ENCODE measurements at regions not wholly inside any gene's neighbourhood (a gene's known extent, or its start where the extent isn't known, plus 50 kb on each side); places are given as distances from the start of the nearest gene placed in this dataset.
"Not testable (repeated sequence)": the region's sequence is repeated elsewhere in the genome, so short reads cannot be mapped to it uniquely, and the experiment has no call there.

DNA sequence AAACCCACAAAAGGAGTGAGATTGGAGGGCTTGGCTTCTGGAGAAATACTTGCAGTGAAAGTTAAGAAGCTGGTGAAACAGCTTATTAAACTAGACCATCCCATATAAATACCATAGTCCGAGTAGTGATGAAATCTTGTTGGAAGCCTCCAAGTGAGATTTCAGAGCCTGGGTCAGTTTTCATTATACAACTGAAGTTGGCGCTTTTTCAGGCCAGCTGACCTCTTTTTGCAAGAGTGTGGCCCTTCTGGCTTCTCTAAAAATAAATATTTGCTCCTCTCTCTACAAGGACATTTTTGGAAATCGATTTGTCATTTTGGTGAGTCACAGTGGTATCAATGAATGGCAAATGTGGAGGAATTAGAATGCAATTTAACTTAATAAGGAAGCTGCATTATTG, 51.2 kb upstream of the THRB start:
- no peak for DNase-seq

DNA sequence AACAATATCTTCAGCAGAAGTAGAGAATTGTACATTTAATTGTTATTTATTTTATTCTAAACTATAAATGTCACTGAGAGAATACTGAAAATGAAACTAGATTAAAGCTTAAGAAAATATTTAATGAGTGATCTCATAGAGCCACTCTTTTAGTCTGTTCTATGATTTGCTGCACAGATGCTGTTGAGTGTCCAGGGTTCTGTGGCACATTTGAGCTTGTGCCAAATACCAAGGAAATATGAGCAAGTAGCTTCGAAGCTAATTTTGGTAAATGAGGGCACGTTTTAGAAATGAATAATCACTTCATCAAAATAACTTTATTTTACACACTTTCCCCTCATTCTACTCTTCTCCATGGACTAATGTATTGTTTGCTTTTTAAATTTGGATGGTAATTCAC, 53.6 kb upstream of the THRB start:
- no peak for DNase-seq

DNA sequence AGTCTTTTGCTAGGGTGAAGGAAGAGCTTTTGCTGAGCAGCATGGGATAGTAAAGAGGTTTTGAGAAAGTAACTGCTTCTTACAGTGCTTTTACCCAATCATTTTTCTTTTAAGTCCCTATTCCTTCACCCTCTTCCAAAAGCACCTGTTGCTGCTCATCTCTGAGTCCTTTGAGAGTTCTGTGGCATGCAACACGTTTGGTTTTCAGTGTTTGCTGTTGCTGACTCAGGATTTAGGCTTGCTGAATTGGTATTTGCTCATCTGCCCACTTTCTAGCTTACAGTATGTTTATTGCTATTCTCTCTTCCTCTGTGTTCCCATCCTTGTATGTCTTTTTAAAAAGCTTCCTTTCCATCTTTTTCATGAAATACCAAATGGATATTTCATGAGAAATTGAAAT, 55.9 kb upstream of the THRB start:
- DNase-seq = no peak

DNA sequence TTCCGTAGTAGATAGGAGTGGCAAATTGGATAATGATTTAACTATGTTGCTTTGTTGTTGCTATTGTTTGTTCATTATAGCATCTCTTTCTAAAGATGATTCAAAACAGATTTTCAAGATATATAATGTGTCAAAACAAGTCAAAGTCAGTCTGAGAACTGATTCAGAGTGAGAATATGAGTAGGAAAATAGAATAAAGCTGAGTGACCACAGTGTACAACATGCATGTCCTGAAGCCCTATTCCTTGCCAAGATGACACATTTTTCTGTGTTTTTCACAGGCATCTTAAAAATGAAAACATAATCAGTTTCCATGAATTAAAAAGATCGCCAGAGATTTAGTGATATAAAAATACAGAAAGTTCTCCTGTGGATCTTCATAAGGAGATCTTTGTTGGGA, 57.0 kb upstream of the THRB start:
- no peak for DNase-seq

DNA sequence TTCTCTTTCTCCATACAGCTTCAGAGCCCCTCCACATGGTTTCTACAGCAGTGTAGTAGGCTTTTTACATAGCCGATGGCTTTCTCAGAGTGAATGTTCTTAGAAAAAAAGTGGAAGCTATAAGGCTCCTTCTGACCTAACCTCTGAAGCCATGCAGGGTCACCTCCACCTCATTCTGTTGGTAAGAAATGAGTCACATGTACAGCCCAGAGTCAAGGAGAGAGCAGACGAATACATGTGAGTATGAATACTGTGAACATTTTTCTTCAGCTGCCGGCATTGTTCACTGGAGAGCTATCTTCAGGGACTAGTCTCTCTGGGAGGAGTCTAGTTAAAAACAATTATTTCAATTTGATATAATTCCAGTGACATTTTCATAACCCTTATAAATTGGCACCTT, 68.2 kb upstream of the THRB start:
- DNase-seq = no peak

DNA sequence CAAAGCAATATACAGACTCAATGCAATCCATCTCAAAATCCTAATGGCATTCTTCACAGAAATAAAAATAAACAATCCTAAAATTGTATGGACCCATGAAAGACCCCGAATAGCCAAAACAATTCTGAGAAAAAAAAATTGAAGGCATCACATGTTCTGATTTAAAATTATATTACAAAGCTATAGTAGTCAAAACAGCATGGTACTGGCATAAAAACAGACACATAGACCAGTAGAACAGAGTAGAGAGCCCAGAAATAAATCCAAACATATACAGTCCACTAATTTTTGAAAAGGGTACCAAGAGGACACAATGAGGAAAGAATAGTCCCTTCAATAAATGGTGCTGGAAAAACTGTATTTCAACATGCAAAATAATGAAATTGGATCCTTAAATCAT, 70.4 kb upstream of the THRB start:
- no peak for DNase-seq

DNA sequence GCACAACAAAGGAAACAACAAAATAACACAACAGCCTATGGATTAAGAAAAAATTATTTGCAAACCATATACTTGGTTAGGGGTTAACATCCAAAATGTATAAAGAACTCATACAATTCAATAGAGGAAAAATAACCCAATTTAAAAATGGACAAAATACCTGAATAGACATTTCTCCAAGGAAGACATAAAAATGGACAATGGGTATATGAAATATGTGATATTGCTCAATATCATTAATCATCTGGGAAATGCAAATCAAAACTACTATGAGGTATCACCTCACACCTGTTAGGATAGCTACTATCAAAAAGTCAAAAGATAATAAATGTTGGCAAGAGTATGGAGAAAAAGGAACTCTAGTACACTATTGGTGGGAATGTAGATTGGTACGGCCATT, 71.0 kb upstream of the THRB start:
- DNase-seq = no peak

DNA sequence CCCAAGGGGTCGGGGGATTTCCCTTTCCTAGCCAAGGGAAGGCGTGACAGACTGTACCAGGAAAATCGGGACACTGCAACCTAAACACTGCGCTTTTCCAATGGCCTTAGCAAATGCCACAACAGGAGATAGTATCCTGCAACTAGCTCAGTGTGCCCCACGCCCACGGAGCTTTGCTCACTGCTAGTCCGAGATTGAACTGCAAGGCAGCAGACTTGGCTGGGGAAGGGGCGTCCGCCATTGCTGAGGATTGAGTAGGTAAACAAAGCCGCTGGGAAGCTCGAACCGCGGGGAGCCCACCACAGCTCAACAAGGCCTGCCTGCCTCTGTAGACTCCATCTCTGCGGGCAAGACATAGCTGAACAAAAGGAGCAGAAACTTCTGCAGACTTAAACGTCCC, 72.3 kb upstream of the THRB start:
- DNase-seq = no peak

DNA sequence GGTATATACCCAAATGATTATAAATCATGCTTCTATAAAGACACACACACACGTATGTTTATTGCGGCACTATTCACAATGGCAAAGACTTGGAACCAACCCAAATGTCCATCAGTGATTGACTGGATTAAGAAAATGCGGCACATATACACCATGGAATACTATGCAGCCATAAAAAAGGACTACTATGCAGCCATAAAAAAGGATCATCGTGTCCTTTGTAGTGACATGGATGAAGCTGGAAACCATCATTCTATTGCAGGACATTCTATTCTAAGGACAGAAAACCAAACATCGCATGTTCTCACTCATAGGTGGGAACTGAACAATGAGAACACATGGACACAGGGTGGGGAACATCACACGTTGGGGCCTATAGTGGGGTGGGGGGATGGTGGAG, 77.8 kb upstream of the THRB start:
- not testable (repeated sequence) for DNase-seq

DNA sequence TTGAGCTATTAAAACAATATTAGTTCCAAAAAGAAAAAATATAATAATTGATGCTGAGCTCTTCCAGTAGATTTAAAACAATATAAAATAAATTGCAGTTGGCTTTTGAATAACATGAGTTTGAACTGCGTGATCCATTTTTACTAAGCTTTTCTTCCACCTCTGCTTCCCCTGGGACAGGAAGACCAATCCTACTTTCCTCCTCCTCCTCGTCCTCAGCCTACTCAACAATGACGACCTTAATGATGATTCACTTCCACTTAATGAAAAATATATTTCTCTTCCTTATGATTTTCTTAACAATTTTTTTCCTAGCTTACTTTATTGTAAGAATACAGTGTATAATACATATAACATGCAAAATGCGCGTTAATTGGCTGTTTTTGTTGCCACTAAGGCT, 78.9 kb upstream of the THRB start:
- DNase-seq = no peak

DNA sequence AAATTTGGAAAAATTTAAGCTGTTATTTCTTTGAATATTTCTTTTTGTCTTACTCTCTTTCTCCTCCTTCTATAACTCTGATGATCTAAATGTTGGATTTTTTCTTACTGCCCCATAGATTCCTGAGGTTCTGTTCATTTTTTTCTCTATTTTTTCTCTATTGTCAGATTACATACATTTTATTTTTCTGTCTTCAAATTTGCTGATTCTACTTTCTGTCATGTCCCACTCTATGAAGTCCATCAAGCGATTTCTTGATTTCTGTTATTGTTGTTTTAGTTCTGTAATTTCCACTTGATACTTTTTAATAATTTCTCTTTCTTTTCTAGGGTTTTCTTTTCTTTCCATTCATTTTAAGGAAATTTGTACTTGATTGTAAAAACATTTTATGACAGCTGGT, 83.7 kb upstream of the THRB start:
- no peak for DNase-seq

DNA sequence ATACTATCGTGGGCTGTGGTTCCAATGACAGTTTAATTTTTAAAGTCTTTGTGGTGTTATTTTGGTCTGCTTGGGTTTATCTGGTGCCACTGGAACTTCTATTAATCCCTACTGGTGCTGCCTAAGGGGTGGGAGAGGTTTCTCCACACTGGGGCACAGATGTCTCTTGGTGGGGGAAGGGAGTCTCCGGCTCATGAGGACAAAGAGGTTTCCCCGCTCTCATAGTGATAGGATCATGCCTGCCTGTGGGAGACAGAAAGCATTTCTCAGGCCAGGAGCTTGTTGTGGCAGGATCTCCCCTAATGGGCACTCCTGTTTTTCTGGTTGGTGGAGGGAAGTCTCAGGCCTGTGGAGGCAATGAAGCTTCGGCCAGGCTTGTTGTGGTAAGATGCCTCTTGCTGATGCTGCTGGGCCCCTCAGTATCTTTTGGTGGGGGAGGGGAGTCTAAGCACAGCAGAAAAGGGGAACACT, 84.3 kb upstream of the THRB start:
- DNase-seq = no peak

DNA sequence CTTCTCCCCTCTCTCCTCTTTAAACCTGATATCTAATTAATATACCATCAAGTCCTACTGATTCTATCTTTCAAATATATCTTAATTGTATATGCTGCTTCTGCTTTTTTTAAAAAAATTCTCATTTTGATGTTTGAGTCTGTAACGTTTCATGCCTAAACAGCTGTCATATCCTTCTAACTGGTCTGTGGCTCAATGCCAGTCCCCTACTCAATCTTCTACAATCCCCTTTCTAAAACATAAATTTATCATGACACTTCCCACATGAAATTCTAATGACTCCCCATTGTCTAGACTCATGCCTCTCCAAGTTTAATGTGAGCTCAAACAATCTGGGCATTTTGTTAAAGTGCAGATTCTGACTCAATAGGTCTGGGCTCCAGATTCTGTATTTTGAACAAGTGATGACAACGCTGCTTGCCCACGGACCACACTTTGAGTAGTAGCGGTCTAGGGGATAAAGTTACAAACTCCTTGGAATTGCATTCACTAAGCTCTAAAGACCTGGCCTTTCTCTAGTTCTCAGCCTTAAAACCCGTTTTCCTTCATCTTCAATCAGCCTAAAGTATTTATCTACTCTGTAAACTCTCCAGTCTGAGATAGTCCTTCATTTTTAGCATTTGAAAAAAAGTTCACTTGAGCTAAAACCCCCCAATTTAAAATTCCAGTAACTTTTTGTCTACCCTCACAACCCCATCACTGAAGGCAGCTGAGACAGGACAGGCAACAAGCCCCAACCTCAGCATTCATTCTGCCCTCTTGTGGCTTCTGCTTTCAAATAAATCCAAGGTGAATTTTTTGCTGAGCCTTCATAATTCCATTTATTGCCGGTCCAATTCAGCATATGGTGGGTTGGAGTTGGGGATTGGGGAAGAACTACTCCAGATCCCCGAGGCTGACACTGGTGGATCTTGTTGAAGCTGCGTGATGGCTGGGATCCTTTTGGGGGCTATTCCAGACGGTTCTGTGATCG, 88.1 kb upstream of the THRB start:
- no peak for DNase-seq

DNA sequence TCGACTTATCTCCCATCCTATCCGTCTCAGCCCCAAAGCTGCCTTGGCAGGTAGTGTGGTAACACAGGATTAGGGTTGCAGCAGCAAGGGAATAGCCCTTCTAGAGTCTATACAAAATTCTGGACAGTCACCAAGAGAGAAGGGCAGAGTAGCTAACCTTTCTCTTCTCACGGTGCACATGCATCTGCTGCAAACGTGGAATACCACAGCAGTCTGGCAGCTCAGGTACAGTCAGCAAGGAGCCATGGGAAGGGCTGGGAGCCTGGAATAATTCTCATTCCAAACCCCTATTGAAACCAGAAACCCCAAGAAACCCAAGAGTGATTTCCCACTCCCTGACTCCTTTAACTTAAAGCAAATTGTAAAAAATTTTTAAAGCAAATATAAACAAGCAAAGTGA, 92.3 kb upstream of the THRB start:
- no peak for DNase-seq

DNA sequence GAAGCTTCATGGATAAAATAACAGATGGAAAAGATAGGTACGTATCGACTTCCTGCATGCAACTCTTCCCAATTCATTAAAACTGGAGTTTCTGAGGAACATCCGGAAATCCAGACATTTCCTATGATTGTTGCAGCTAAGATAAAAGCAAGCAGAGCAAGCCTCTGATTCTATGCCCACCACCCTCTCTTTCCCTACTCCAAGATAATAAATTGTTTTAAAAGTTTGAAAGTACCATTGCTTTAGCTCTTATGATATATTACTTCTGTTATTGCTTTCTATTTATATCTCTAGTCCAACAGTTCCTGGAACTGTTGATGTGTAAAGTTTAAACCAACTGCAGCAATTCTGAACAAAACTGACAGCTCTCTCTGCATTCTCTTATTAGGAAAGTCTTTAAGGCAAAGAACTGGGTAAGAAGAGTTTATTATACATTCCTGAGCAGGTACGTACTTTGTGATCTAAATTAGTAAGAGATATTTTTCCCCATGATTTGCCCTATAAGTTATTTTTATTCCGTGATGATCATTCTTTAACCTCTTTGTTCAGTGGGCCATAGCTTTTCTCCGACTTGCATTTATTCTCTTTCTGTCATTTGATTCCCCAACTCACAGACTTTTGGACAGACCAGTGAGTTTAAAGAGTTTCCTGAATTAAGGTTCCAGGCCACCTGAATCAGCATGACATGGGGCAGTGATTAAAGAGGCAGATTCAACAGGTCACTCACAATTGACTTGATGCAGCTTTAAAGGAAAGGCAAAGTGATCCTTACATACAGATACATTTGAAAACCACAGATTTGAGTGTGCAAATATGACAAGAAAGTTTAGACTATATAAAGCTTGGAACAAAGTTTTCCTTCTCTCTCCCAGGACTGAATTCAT, 94.2 kb upstream of the THRB start:
- no peak for DNase-seq

DNA sequence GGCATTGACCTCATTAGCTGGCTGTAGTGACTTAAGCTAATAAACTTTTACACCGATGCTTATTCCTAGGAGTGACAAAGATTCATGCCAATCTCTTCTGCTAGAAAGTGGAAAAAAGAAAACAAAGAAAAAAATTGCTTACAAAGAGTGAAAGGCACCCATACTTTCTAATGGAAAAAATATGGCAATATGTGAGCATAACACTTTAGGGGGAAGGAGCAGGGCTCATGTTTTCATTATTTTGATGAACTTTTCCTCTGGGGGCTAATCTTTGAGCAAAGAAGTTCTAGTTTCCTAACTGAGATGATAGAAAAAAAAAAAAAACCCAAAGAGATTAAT, 94.8 kb upstream of the THRB start:
- DNase-seq = no peak

DNA sequence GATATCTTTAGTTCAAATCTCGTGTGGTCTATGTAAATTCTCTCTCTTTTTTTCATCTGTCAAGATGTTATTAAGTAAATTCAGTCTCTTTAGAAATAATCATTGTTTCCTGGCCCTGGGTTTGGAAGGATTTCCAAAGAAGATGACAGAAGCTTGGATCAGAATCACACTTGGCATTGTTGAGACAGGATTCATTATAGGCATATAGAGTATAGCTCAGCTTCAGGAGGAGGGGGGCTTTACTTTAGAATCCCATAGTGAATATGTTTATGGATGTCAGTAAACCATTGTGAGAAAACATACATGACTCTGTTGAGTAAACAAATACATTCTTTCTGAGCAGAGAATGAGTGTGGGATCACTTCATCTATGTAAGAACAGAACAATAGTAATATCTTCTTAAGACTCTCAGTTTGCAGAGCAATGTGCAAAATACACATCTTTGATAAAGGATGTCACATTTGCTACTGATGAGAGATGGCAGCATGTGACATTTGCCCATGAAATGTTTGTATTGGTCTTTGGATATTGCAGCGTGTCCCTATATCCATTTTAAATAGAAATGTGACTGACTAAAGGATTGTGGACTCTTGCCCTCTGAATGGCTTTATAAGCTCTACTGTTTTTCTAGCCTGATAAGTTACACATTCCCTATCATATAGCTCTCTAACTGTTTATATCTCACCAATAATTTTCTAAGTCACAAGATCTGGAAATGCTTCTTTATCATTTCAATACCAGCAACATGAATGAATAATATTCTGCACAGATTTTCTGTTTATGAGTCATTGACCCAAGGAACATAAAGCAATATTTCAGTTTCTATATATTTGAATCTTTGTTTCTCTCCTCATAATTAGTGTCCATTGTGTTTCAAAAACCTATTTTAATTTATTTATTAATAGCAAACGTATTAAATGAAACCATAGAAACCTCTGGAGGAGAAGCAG, 95.6 kb upstream of the THRB start:
- no peak for DNase-seq

DNA sequence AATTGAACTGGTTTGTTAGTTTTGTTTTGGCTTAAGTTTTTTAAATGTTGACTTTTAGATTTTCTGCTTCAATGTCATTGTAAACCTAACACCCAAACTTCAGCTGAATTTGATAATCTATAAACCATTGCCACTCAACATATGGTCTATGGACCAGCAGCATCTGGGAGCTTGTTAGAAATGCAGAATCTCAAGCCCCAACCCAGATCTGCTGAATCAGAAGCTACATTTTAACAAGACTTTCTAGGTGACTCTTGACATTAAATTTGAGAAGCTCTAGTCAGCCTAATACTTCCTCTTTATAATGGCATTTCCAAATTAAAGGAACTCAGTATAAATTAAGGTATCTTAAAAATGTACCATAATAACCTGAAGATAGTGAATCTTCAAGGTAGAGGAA, 96.5 kb upstream of the THRB start:
- no peak for DNase-seq

DNA sequence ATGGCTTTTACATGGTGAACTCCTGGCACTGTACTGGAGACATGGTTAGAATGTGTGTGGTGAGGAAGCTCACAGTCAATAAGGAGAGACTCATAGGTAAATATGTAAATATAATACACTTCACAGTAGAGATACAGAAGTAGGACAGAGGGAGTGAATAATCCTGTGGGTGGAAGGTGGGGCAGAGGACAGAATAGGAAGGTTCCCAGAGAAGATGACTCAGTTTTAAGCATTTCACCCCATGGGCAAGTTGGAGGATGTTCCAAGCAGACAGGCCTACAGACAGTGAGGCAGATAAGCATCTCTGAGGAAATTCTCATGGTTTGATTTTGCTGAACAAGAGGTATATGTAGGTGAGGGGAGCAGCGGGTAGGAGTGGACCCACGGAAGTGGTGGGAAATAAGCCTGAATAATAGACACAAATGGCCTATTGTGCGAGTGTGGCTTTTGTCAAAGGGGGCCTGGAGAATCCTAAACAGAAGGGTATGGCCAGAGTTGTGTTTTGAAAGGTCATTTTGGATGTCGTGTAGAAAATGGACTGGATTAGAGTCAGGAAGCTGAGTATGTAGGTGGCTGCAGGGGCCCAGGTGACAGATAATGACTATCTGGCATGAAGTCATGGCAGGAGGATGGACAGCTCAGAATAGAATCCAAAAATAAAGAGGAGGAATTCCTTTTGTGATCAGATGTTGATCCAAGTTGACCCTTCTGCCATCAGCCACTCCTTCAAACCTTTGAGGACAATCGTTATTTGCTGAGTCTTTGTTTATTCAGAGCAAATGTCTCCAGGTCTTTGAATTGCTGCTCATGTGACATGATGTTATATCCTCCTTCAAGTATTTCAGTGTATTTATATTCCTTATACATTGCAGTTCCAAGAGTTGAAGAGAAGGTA, 97.3 kb upstream of the THRB start:
- no peak for DNase-seq

DNA sequence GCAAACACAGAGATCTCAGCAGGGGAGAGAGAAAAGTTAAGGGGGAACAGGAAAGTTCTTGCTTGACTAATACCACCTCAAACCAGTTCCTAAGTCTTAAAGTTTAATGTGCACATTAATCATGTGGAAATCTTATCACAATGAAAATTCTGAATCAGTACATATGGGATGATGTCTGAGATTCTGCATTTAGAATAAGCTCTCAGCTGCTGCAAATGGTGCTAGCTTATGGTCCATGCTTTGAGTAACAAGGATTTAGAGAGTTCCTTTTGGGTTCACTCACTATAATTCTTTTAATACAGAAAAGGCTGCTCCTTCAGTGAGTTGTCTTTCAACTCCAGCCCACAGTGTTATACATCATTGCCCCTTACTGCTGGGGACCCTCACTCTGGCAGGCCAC, 99.5 kb upstream of the THRB start:
- no peak for DNase-seq

DNA sequence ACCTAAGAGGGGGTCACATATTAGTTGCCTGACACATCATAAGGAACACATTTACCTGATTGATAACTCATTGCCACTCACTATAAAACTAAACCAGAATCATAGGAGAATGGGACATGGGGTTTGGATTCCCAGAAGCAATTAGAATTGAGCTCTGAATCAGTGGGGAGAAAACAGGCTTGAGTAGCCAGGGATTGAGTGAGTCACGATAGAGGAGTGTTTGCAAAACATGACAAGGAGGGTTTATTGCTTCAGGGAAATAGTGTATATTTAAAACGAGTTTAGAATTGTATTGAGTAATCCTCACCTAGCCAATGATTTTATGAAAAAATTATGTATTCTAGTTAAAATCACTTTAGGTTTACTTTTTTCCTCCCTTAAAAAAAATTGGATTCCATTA, 101.1 kb upstream of the THRB start:
- no peak for DNase-seq

DNA sequence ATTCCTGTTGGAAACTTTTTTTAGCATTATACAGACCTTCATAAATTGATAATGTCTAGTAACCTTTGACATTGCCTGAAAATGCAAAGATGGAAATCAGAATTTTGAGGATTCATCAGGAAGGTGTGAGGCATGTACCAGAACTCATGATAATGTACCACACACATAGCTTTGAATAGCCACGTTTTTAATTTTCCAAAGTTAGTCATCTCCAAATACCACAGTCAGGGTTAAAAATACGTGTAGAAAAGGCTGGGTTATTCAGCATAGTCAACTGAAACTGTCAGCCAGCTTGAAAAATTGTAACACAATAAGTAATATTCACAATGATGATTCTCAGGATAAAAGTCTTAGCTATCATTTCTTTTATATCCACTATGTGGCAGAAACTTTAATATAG, 102.0 kb upstream of the THRB start:
- no peak for DNase-seq
